Activated gamma-delta T cell treated with Interleukin-2 at 50 U/mL for 16 hours (primary cell): ENCODE measurements at regions not wholly inside any gene's neighbourhood (a gene's known extent, or its start where the extent isn't known, plus 50 kb on each side); places are given as distances from the start of the nearest gene placed in this dataset.
A peak's percentile ranks its signal among the peaks of the same experiment; 100 is the strongest.

ENCODE experiments used
- DNase-seq: peaks from one replicate; pipeline ENCODE4 v3.0.0-alpha.2; 2020

DNA sequence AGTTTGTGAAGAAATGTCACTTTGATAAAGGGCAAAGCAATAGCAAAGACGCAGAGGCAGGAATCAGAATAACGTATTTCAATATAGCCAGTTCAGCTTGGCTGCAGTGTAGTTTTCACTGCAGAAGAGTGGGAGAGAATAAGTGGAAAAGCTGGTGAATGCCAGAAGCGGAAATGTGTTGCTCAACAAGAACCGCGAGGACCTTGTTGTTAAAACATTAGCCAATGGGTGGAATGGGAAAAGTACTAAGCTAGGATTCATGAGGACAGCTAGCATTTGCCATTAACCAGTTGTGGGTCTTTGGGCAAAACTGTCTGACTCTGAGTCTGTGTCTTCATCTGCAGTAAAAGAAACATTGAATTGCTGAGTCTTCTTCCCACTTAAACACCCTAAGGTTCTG, 292.9 kb upstream of the GRIP1 start:
- no peak for DNase-seq

DNA sequence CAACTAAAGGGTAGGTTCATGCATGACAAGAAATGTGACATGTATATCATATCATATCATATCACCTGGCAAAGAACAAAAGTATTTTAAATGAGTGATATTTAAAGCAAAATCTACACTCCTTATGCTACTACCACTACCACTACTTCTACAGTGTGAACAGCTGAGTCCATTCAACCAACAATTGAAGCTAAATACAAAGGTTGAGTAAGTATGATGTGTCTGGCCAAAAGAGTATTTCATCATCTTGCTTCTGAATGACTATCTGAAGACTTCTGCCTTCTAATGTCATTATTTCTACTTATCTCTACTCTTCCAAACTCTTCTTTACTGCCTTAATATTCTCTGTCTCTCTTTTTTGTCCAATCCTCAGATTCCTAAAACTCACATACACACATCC, 292.6 kb upstream of the CAND1 start:
- no peak for DNase-seq

DNA sequence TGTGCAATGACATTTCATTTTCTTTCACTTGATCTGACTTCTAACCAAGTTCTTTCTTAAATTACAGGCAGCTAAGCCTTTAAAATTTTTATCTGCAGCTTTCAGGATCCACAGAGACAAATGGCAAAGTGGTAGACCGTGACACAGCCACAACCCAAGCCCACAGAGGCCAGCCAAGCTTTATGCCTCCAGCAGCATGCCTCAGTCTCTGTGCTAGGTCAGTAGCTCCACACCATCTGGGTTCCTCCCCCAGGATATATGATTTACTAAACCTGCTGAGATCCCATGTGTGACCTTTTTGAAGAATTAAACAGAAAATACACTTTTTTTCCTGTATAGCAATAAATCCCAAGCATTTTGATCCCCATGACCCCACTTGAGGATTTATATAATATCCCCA, 290.4 kb upstream of the CAND1 start:
- DNase-seq: no peak

- DNase-seq: no peak
These were observed 289.9 kb upstream of the CAND1 start for GRCh38 chr12:66979251-66979650.

- DNase-seq: no peak
These were observed 285.1 kb upstream of the CAND1 start for GRCh38 chr12:66984077-66984476.

DNA sequence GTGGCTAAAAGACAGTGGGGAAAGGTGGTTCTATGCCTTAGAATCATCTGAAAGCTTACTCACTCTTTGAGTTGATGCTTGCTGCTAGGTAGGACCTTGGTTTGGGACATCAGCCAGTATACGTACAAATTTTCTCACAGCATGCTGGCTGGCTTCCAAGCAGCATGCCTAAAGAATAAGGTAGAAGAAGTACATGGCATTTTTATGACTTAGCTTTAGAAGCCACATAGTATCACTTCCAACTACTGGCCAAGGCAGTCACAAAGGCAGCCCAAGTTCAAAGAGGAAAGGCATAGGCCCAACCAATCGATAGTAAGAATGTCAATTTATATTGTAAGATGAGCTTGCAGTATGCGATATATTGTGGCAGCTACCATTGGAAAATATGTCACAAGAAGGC, 284.2 kb upstream of the CAND1 start:
- no peak for DNase-seq

DNA sequence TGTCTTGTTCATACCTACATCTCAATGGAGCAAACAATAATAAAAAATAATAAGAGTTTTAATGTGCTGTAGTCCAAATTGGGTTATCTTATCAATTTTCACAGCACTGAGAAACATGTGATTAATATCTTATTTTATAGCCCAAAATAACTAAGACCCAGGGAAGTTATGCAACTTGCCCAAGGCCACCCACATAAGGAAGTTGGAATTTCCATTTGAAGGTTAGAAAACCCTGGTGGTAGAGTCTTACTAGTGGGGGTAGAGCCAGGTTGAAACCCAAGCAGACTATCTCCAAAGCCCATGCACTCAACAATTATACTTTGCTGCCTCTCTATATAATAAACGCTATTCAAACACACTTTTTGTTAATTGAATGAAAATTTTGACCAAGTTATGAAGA, 270.0 kb upstream of the CAND1 start:
- DNase-seq: no peak

GRCh38 chr12:67001251-67001650, 267.9 kb upstream of the CAND1 start:
- DNase-seq: no peak

DNA sequence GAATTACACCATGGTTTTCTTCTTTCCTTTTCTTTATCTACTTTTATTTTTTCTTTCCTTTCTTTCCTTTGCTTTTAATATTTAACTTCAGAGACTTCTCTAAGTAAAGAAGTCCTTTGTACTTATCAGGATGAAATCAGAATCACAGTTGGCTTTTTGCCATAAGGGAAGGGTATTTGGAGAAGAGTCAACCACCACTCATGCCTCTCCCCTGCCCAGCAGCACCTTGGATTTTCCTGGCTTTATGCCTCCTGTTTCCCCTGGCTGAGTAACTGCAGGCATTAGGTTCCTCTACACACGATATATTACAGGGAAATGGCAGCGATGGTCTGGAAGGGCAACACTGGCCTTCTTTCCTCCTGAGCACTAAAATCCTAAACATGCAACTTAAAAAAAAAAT, 266.4 kb upstream of the CAND1 start:
- no peak for DNase-seq

- no peak for DNase-seq
These were observed 262.5 kb upstream of the CAND1 start for GRCh38 chr12:67006610-67007009.

DNA sequence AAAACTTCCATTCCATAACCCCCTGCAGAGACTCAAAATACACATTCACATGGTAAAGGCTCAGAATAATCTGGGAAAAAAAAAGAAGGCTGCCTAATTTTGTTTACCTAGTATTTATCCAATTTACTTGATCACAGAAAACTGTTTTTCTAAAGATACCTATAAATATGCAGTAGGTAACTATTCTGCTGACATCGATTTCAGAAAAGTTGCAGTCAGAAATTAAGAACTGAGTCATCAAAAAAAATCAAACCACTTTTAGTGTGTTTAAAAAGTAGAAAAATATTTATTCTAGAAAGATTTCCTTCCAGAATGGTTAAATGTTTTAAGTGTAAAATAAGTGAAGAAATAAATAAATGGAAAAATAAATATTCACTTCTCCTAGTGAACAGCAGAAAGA, 254.5 kb upstream of the CAND1 start:
- DNase-seq: no peak

DNA sequence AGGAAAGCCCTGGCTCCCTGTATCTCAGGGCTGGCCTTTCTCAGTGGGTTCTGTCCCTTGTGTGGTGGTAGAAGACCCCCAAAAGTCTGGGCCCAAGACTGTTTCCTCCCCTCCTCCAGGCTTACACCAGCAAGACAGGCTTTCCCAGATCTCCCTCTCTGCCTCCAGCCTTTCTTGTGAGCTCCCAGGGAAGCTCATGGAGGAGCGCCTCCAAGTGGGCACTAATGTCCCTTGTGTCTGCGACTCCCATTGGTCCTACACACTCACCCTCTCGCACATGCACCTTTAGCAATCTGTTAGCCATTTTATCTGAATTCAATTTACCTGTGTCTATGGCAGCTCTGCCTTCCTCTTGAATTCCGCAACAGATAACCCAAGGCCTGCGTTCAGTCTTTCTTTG, 251.1 kb upstream of the CAND1 start:
- DNase-seq: no peak

DNA sequence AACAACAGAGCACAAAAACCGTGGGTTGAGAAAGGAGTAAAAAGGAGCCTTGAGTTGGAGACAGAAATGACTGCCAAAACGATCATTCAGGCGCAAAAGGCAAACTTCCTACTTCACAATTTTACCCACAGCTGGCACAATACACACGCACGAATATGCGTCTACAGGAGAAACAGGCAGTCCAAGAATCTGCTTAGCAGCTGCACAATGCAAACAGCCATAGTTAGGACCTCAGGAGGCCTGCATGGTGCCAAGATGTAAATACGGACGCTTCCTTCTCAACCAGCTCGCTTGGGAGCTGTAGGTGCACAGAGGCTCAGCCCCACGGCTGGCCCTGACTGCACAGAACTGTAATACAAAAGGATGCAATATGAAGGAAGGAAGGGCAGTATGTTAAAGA, 250.1 kb upstream of the CAND1 start:
- DNase-seq: no peak

GRCh38 chr12:67025543-67026114, 243.5 kb upstream of the CAND1 start:
- peak; percentile 22 for DNase-seq

DNA sequence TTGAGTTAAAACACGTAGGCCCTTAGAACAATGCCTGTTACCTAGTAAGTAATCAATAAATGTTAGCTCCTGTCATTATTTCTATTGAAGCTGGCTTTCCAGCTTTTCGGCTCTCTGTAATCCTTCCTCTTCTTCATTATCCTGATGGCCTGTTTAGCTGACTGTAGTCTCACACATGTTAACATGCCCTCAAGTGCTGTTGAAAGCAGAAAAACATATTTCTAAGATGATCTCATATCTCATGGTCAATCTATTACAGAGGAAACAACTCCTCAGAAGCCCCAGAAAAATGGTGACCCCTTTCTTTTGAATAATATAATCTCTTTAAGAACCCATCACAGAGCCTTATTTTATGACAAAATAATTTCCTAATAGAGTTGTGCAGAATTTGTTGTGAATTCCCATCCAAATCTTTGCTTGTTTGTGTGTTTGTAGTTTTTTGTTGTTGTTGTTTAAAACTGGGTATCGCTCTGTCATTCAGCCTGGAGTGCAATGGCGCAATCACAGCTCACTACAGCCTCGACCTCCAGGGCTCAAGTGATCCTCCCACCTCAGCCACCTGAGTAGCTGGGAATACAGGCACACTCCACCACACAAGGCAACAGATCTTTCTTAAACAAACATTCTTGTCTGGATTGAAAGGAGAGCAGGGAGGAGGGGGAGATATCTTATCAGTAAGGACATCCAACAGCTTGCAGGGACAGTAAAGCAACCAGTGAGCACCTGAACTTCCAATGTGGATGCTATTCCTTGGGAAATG, 242.5 kb upstream of the CAND1 start:
- DNase-seq: no peak

DNA sequence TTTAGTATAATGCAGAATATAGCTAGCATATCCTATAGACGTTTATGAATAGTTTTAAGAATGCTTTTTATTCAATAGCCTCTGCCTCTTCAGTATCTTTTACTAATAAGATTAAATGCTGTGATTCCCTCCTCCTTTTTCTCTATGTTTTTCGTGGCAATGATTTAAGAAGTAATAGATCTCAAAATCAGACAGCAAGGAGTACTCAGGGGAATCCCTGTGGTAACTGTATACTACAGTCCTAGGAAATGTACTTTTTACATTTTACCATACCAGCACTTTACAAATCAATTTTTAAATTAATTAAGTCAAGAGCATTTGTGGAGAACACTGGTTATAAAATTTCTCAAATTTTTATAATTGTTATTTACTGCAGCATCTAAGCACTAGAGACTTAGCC, 240.6 kb upstream of the CAND1 start:
- no peak for DNase-seq

GRCh38 chr12:67034110-67034879, 234.9 kb upstream of the CAND1 start:
- DNase-seq: no peak

DNA sequence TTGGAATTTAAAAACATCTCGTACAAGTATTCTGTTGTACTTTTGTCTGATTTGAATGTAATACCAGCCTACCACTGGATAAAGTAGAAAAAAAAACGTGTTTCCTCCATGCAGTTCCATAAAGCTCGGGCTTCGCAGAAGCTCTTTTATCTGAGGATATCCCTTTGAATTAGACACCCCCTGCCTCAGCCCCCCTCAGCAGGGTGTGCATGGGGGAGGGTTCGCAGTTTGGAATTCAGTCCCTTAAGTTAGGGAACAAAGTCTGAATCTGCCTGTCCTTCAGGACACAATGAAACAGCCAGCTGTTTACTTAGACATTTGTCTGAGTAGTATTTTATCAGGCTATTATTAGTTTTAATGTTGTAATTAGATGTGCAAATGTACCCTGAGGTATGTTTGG, 234.0 kb upstream of the CAND1 start:
- DNase-seq: no peak

DNA sequence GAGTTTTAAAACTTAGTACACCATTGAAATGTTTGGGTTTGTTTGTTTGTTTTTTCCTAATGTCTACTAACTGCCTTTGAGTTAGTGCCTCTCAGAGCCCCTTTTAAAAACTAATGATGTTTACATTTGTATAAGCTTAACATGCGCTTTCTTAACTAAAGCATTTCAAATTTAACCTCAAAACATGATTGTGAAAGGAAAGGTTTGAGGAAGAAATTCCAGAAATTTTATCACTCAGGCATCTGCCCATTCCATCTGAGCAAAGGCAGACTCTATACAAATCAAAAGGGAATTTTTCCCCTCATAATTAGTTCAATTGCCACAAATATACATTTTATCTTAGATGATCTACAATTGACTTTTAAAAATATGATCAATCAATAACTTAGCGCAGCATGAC, 230.7 kb upstream of the CAND1 start:
- no peak for DNase-seq

- DNase-seq: no peak
These were observed 228.9 kb upstream of the CAND1 start for GRCh38 chr12:67039995-67040860.

GRCh38 chr12:67040861-67041137, 228.4 kb upstream of the CAND1 start:
- DNase-seq: no peak

- DNase-seq: no peak
These were observed 226.4 kb upstream of the CAND1 start for GRCh38 chr12:67042697-67043131.

DNA sequence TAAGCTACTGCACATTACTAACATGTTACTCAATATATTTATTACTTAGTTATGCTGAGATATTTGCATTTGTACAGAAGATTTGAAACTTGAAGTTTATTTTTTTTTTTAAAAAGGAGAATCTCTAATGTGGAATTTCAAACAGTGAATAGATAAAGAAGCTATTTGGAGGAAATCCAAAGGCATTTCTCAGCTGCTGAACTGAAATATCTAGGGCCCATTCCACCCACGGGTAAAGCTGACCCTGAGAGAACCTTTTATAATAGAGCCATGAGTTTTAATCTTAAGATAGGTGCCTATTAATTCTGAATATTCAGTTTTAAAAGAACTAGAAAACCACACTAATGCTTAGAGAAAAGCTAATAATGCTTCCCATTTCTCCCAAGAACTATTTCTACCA, 225.4 kb upstream of the CAND1 start:
- no peak for DNase-seq

DNA sequence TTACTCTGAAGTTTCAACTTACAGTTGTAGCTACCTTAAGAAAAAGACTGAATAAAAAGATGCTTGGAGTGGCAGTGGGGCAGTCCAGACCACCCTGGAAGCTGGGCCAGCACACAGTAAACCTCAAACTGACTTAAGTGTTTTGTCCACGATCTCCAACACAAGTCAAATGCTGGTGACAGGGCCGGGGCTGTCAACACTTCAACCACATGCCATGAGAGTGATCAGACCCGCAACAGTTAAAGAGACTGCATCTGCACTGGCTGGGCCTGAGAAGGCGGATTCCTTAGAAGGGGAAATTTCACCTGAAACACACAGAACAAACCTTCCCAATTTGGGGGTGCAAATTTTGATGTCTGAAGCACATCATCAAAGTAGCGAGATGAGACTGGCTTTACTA, 223.5 kb upstream of the CAND1 start:
- DNase-seq: no peak
